Middle frontal gyrus (tissue), 1 donor: ENCODE measurements at regions not wholly inside any gene's neighbourhood (a gene's known extent, or its start where the extent isn't known, plus 50 kb on each side); places are given as distances from the start of the nearest gene placed in this dataset.

ENCODE experiments used
- DNase-seq: peaks from one replicate; pipeline ENCODE4 v3.0.0-alpha.2; 2015; ENCODE audit warnings: low spot score; ENCODE audit errors: extremely low spot score

DNA sequence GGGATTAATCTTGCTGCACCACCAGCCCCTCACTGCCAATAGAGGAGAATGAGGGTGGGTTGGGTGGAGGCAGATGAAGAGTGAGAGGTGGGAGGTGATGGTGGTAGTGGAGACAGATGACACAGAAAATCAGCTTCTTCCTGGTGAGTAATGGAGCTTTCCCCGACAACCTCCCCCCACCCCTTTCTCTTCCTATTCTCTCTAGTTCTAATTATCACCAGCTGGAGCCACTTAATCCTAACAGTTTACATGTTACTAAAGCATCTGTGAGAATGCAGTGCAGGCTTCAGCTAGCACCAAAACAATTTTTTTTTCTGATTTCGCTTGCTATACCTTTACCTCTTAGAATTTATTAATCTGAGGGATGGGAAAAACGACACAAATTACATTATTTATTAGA, 116.1 kb upstream of the DNAJC19 start:
- no peak for DNase-seq

DNA sequence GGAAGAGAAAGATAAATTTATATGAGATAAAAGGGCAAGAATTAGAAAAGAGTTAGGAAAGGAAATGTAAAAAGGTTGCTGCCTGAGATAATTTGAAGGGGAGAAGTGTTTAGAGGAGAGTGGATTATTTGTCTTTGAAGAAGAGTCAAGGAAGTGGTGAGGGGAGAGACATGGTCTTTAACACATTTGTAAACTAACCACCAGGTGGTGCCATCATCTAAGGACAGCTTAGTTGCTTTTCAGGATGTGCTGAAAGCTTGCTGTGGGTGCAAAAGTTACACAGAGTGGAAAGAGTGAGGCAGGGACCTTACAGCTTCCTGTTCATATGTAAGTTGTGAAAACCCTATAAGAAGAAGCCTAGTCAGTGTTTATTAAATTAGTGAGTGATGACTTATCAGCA, 114.1 kb upstream of the DNAJC19 start:
- DNase-seq: no peak

DNA sequence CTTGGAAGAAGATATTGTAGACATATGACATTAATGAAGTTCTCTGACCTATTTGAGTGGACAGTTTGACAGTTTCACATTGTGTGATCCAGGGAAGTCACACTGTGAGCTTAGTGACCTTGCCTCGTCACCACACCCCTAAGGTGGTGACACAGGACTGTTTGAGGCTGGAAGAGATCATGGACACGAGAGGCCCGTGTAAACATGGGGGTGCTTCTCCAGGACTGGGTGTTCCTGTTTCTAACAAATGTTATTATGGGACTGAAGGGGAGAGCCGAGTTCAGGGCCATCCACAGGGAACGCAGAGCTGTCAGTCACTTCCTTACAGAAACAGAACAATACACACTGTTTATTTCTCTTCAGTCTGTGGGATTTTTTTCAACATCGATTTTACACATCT, 96.5 kb upstream of the DNAJC19 start:
- DNase-seq: no peak

DNA sequence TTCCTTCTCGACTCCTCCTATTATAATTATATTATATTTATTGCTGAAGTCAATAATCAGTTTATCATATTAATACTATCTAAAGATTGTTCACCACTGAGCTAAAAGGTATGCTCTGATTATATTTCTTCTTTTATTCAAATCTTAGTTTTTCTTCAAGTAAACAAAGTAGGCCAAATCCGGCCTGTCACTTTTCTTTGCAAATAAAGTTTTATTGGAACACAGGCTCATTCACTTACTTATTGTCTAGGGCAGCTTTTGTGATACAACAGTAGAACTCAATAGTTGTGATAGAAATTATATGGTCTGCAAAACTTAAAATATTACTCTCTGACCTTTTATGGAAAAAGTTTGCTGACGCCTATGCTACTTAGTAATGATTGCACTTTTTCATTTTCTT, 92.4 kb upstream of the DNAJC19 start:
- no peak for DNase-seq

DNA sequence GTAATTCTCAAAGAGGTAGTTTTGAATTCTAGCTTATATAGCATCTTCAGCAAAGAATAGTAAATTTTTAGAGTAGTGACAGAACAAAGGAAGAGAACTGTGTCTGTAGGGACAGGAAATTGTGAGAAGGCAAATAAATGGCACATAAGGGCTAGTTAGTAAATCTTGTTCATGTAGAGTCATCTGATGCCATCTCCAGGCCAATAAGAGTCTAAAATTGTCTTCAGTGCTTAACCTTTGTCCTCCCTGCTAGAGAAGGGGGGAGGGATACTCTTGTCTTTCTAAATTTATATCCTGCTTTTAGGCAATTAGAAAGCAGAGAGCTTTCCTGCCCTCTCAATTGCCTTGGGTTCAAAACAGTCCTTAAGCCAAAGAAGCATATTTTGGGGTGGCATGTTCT, 87.0 kb upstream of the DNAJC19 start:
- no peak for DNase-seq

DNA sequence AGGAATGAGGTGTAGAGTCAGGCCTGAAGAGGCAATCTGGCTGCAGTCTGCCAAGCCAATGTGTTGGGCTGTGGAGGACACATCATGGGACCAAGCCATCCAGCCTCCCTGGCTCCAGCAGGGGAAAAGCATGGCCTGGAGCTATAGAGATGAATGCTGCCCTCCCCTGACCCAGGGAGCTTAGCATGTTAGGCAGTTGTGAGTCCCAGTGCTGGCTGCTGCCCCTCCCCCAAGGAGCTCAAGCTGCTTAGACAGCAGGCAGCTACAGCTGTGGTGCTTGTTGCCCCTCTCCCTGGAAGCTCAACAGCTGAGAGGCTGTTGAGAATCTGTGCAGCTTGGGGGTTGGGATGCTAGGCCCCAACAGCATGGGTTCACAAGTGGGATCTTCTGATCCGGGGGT, 85.6 kb upstream of the DNAJC19 start:
- DNase-seq: no peak

DNA sequence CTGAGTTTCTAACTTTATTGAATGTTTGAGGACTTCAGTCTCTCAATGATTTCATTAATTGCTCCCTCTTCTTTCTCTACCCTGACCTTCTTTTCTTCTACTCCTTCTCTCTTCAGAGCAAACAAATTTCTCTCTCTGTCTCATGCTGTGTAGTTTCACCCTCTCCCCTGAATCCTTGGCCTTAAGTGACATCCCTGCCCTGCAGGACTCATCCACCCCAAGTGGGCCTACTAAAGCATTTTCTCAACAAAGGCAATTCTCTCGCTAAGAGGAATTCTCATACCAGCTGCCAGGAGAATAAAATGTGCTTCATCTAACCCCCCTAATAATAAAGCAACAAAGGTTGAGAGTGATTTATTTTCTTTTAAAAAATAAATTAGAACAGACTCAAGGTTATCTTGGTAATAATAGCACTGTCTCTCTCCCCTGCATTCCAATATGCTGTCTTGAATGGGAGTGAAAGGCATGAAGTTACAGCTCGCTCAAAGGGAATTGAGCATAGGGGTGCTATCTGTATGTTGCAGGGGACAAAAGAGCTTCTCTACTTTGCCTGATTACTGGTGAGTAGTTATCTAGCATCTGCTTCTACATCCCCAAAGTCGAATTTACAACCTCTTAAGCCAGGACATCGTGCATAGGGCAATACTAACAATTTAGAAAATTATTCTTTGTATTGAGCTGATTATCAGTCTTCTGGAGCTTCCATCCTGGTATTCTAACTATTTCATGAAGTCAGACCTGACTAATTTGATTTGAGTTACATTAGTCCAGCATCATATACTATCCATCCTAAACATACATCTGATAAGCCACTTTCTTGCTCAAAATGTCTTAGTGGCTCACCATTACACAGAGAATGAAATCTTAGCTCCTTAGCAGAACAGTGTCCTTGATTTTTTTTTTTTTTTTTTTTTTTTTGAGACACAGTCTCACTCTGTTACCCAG, 76.9 kb upstream of the DNAJC19 start:
- no peak for DNase-seq

DNA sequence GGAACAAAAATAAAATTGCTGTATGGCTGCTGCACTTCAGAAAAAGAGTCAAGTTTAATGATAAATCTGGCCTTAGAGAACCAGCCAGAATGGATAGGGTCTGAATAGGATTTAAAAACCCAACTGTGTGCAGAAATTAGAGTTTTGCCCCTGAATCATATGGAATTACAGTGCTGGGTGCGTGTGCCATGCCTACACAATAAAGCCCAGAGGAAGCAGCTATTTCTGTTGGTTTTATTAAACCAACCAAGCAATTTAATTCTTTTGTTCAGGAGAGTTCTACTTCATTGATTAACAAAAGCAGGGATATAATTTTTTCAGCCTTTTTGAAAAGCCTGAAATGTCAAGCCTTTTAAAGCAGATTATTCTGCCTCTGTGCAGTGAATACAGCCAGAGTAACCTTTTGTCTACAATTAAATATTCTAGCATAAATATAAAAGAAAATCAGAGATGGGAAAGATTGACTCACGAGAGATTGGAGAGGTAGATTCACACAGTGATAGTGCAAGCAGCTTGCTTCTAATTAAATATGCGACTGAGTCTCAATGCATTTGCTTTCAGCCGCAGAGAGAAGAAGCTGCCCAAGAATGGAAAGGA, 66.7 kb upstream of the DNAJC19 start:
- DNase-seq: no peak

DNA sequence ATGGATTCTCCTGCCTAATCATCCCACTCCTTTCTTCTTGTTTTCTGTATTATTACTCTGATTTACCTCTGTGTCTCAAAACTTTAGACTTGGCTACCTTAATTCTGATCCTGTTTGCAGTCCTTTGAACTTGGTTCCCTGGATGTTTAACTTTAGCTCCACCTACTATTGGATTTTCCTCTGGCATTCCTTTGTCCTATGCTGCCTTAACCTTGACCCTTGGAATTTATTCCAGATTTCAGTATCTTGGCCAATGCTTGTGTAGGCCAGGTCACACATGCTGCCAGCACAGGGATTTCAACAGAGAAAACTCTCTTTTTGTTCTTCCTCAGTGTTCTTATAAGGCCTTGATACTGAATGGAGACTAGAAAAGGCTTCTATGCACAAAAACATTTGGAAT, 65.0 kb upstream of the DNAJC19 start:
- DNase-seq: no peak

DNA sequence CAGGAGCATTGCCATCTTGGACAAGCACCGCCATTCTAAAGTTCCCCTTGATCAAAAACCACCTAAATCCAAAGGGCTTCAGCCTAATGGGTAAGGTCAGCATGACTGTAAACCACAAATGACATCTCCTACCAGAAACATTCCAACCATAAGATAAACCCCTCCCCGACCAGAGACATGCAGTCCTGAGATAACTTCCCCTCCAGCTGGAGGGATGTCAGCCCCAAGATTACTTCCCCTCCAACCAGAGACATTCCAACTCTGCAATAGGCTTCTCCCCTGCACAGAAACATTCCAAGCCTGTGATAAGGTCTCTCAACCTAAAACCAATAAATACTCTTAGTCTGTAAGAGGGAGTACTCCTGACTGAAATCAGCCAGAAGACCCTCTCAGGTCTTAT, 62.7 kb upstream of the DNAJC19 start:
- no peak for DNase-seq

DNA sequence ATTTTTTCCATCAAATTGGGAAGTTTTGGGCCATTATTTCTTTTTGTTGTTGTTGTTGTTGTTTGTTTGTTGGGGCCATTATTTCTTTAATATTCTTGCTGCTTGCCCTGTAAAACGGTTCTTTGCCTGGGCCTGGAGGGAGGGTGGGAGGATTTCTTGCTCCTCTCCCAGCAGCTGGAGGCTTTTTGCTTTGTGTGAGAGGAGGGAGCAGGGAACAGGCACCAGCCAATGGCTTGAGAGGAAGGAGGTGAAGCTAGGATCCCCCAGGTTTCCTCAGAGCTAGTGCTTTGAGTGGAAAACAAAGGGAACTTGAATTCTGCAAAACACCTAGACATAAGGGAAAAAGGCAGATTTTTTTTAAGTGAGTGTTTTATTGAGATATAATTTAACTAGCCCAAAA, 61.2 kb upstream of the DNAJC19 start:
- no peak for DNase-seq

DNA sequence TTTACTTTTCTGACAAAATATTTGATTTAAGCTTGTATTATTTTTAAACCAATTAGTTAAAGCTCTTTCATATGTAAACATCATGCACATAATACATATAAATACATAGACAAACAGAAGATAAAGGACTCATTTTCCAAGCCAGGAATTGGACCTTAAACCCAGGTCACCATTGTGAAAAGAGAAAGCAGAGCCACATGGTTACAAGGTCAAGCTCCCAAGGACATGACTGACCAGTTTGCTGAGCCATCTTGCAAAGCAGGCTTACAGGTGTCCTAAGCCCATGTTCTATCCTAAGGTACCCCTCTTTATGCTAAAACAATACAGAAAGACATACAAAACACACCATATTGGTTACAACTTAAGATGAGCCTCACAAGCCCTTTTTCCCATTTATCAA, 50.5 kb upstream of the DNAJC19 start:
- DNase-seq: no peak
